ENCODE measurements at regions not wholly inside any gene's neighbourhood (a gene's known extent, or its start where the extent isn't known, plus 50 kb on each side); places are given as distances from the start of the nearest gene placed in this dataset.

- no peak for DNase-seq
Measured at GRCh38 chr4:187444061-187444460, 551.5 kb upstream of the ZFP42 start.

GRCh38 chr4:187449702-187450101 is 545.9 kb upstream of the ZFP42 start:
- no peak for DNase-seq

GRCh38 chr4:187451776-187452175 is 543.8 kb upstream of the ZFP42 start:
- DNase-seq: no peak

GRCh38 chr4:187460016-187460415 is 535.6 kb upstream of the ZFP42 start:
- DNase-seq: no peak

GRCh38 chr4:187464573-187464972 is 531.0 kb upstream of the ZFP42 start:
- no peak for DNase-seq

- DNase-seq: no peak
Measured at GRCh38 chr4:187467224-187467623, 528.3 kb upstream of the ZFP42 start.

GRCh38 chr4:187469627-187470026 is 525.9 kb upstream of the ZFP42 start:
- DNase-seq: no peak

GRCh38 chr4:187470061-187470460 is 525.5 kb upstream of the ZFP42 start:
- no peak for DNase-seq

- DNase-seq: no peak
Measured at GRCh38 chr4:187474238-187474637, 521.3 kb upstream of the ZFP42 start.

GRCh38 chr4:187475901-187476300 is 519.7 kb upstream of the ZFP42 start:
- no peak for DNase-seq

GRCh38 chr4:187477224-187477623 is 518.3 kb upstream of the ZFP42 start:
- no peak for DNase-seq

- no peak for DNase-seq
Measured at GRCh38 chr4:187478292-187479140, 517.1 kb upstream of the ZFP42 start.

GRCh38 chr4:187479511-187479910 is 516.1 kb upstream of the ZFP42 start:
- DNase-seq: no peak

- DNase-seq: no peak
Measured at GRCh38 chr4:187480146-187481145, 515.1 kb upstream of the ZFP42 start.

- no peak for DNase-seq
Measured at GRCh38 chr4:187484186-187484585, 511.4 kb upstream of the ZFP42 start.

GRCh38 chr4:187485676-187486075 is 509.9 kb upstream of the ZFP42 start:
- DNase-seq: no peak

- no peak for DNase-seq
Measured at GRCh38 chr4:187491286-187491685, 504.3 kb upstream of the ZFP42 start.

- DNase-seq: no peak
Measured at GRCh38 chr4:187491959-187492358, 503.6 kb upstream of the ZFP42 start.

GRCh38 chr4:187493661-187494060 is 501.9 kb upstream of the ZFP42 start:
- DNase-seq: no peak

GRCh38 chr4:187499956-187500355 is 495.6 kb upstream of the ZFP42 start:
- DNase-seq: no peak

- DNase-seq: no peak
Measured at GRCh38 chr4:187500796-187501195, 494.8 kb upstream of the ZFP42 start.

- DNase-seq: no peak
Measured at GRCh38 chr4:187501731-187502130, 493.8 kb upstream of the ZFP42 start.

- DNase-seq: no peak
Measured at GRCh38 chr4:187504974-187505797, 490.4 kb upstream of the ZFP42 start.

Measured in CD4-positive, alpha-beta T cell treated with Interleukin-4 for 1 hour (primary cell).